ENCODE measurements at regions not wholly inside any gene's neighbourhood (a gene's known extent, or its start where the extent isn't known, plus 50 kb on each side); places are given as distances from the start of the nearest gene placed in this dataset.

DNA sequence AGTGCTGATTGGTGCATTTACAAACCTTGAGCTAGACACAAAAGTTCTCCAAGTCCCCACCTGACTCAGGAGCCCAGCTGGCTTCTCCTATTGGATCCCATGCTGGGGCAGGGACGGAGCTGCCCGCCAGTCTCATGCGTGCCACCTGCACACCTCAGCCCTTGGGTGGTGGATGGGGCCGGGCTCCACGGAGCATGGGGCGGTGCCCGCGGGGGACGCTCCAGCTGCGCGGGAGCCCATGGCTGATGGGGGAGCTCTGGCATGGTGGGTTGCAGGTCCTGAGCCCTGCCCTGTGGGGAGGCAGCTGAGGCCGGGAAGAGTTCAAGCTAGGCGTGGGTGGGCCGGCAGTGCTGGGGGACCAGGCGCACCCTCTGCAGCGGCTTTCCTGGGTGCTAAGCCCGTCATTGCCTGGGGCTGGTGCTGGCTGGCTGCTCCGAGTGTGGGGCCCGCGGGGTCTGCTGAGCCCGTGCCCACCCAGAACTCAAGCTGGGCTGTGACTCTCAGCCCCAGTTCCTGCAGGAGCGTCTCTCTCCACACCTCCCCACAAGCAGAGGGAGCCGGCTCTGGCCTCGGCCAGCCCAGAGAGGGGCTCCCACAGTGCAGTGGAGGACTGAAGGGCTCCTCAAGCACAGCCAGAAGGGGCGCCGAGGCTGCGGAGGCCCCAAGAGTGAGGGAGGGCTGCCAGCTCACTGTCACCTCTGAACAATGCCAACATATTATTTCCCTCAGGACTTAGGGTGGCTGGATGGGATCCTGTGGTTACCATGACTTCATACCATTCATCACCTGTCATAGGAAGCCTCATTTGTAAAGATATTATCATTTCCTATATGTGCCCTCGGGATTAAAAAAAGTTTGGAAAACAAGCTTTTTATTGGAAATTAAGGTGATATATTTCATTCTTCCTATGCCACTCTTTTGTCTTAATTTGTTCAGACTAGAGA lies 688.7 kb downstream of the ETS1 start:
- H3K9me3 ChIP-seq (ENCODE audit: insufficient read depth, low read depth, low read length) = no peaks in the 10 kb centered on the region

DNA sequence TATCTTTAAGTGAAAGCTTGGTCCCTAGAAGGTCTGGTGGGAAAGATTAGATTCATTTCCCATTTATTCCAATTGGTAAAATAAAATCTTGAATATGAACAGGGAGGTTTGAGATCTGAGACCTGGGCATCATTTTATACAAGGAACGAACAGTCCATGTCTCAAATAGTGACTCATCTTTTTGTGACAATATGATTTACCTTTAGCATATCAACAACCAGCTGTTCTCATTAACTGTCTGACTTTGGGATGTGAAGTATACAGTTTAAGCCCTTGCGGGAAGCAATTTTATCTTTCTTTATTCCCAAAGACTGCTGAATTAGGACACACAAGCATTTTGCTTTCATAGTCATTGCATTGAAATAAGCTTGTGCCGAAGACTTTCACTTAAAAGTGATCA lies 691.6 kb downstream of the ETS1 start:
- H2AFZ ChIP-seq (ENCODE audit: low read length) = no peak overlapping the region
- H3F3A ChIP-seq (ENCODE audit: low read depth) = no peaks in the 10 kb centered on the region
- no peaks in the 10 kb centered on the region for H3K36me3 ChIP-seq (ENCODE audit: insufficient read depth, low read length)
- no peaks in the 10 kb centered on the region for H3K4me1 ChIP-seq (ENCODE audit: insufficient read depth, low read length, poor library complexity, severe bottlenecking)
- H3K9me3 ChIP-seq (ENCODE audit: insufficient read depth, low read depth, low read length) = no peaks in the 10 kb centered on the region
- H3K27me3 ChIP-seq (ENCODE audit: insufficient read depth, low read length, poor library complexity, severe bottlenecking) = no peaks in the 10 kb centered on the region
- H3K4me2 ChIP-seq (ENCODE audit: low read depth, low read length, poor library complexity, severe bottlenecking) = no peak overlapping the region
- no peak overlapping the region for H3K9ac ChIP-seq (ENCODE audit: low read depth, low read length, poor library complexity, severe bottlenecking)
- no peaks in the 10 kb centered on the region for H3K9me2 ChIP-seq (replicated peaks; ENCODE audit: low read depth, low read length)
- H4K20me1 ChIP-seq (ENCODE audit: insufficient read depth, low read length, poor library complexity, severe bottlenecking) = no peaks in the 10 kb centered on the region
- no peaks in the 10 kb centered on the region for H3K79me2 ChIP-seq (ENCODE audit: insufficient read depth, low read length)
- TF ChIP-seq, protein P1, sequence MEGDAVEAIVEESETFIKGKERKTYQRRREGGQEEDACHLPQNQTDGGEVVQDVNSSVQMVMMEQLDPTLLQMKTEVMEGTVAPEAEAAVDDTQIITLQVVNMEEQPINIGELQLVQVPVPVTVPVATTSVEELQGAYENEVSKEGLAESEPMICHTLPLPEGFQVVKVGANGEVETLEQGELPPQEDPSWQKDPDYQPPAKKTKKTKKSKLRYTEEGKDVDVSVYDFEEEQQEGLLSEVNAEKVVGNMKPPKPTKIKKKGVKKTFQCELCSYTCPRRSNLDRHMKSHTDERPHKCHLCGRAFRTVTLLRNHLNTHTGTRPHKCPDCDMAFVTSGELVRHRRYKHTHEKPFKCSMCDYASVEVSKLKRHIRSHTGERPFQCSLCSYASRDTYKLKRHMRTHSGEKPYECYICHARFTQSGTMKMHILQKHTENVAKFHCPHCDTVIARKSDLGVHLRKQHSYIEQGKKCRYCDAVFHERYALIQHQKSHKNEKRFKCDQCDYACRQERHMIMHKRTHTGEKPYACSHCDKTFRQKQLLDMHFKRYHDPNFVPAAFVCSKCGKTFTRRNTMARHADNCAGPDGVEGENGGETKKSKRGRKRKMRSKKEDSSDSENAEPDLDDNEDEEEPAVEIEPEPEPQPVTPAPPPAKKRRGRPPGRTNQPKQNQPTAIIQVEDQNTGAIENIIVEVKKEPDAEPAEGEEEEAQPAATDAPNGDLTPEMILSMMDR (conservative IDR thresholded peaks at IDR 0.05; ENCODE audit: low read length) = no peak
- TF ChIP-seq EZH2phosphoT487 (IDR thresholded peaks at IDR 0.05; ENCODE audit: borderline replicate concordance) = no peak
- no peak overlapping the region for H3K4me3 ChIP-seq (ENCODE audit: low read length, poor library complexity, severe bottlenecking)

More for the DNA sequence above, 688.7 kb downstream of the ETS1 start:
- no peak overlapping the region for H3K4me2 ChIP-seq (ENCODE audit: low read depth, low read length, poor library complexity, severe bottlenecking)
- no peaks in the 10 kb centered on the region for H3K27me3 ChIP-seq (ENCODE audit: insufficient read depth, low read length, poor library complexity, severe bottlenecking)
- no peak overlapping the region for H3K9ac ChIP-seq (ENCODE audit: low read depth, low read length, poor library complexity, severe bottlenecking)
- TF ChIP-seq, protein P1 (conservative IDR thresholded peaks at IDR 0.05; ENCODE audit: low read length) = no peak
- no peak for TF ChIP-seq EZH2phosphoT487 (IDR thresholded peaks at IDR 0.05; ENCODE audit: borderline replicate concordance)
- no peak overlapping the region for H2AFZ ChIP-seq (ENCODE audit: low read length)
- no peaks in the 10 kb centered on the region for H3K4me1 ChIP-seq (ENCODE audit: insufficient read depth, low read length, poor library complexity, severe bottlenecking)
- no peaks in the 10 kb centered on the region for H3K9me2 ChIP-seq (replicated peaks; ENCODE audit: low read depth, low read length)
- H3K79me2 ChIP-seq (ENCODE audit: insufficient read depth, low read length) = no peaks in the 10 kb centered on the region
- no peaks in the 10 kb centered on the region for H3F3A ChIP-seq (ENCODE audit: low read depth)
- no peak overlapping the region for H3K4me3 ChIP-seq (ENCODE audit: low read length, poor library complexity, severe bottlenecking)
- no peaks in the 10 kb centered on the region for H4K20me1 ChIP-seq (ENCODE audit: insufficient read depth, low read length, poor library complexity, severe bottlenecking)
- H3K36me3 ChIP-seq (ENCODE audit: insufficient read depth, low read length) = no peaks in the 10 kb centered on the region

GRCh38 chr11:127894316-127894715 lies 693.0 kb downstream of the ETS1 start:
- Histone ChIP-seq H3K4me1 (ENCODE audit: insufficient read depth, low read length, poor library complexity, severe bottlenecking) (no peaks in the 10 kb centered on the region), H3F3A (ENCODE audit: low read depth) (no peaks in the 10 kb centered on the region), H3K9ac (ENCODE audit: low read depth, low read length, poor library complexity, severe bottlenecking) (no peak overlapping the region), H3K9me2 (replicated peaks; ENCODE audit: low read depth, low read length) (no peaks in the 10 kb centered on the region), H3K9me3 (ENCODE audit: insufficient read depth, low read depth, low read length) (no peaks in the 10 kb centered on the region), H3K36me3 (ENCODE audit: insufficient read depth, low read length) (no peaks in the 10 kb centered on the region), H3K79me2 (ENCODE audit: insufficient read depth, low read length) (no peaks in the 10 kb centered on the region), H3K4me2 (ENCODE audit: low read depth, low read length, poor library complexity, severe bottlenecking) (no peak overlapping the region), H3K4me3 (ENCODE audit: low read length, poor library complexity, severe bottlenecking) (no peak overlapping the region), H2AFZ (ENCODE audit: low read length) (no peak overlapping the region), H3K27me3 (ENCODE audit: insufficient read depth, low read length, poor library complexity, severe bottlenecking) (no peaks in the 10 kb centered on the region), H4K20me1 (ENCODE audit: insufficient read depth, low read length, poor library complexity, severe bottlenecking) (no peaks in the 10 kb centered on the region)
- TF ChIP-seq, protein P1 (conservative IDR thresholded peaks at IDR 0.05; ENCODE audit: low read length) = no peak
- no peak for TF ChIP-seq EZH2phosphoT487 (IDR thresholded peaks at IDR 0.05; ENCODE audit: borderline replicate concordance)
